BE2C (cell line): ENCODE measurements at regions not wholly inside any gene's neighbourhood (a gene's known extent, or its start where the extent isn't known, plus 50 kb on each side); places are given as distances from the start of the nearest gene placed in this dataset.

ENCODE experiments used
- DNase-seq: peaks from one replicate; pipeline ENCODE4 v3.0.0-alpha.2; 2020
- H3K27me3 ChIP-seq: fragments of 250-450 bp; sonication (Bioruptor Pico); 2 replicates; pipeline ENCODE4 v1.5.1; 2020; ENCODE audit warnings: mild to moderate bottlenecking
- H3K36me3 ChIP-seq: fragments of 250-450 bp; sonication (Bioruptor Pico); 2 replicates; pipeline ENCODE4 v1.5.1; 2020; ENCODE audit warnings: mild to moderate bottlenecking
- H3K4me1 ChIP-seq: fragments of 250-450 bp; sonication (Bioruptor Pico); 2 replicates; pipeline ENCODE4 v1.5.1; 2020
- H3K4me3 ChIP-seq: 2 replicates; pipeline ENCODE4 v1.5.1; 2011; ENCODE audit warnings: low read depth, low read length
- H3K9me3 ChIP-seq: fragments of 250-450 bp; sonication (Bioruptor Pico); 2 replicates; pipeline ENCODE4 v1.5.1; 2020
- TF ChIP-seq, protein P1 (sequence below): IDR thresholded peaks from 2 replicates; pipeline ENCODE4 v1.5.1; 2012; ENCODE audit warnings: mild to moderate bottlenecking, low read depth, low read length

DNA sequence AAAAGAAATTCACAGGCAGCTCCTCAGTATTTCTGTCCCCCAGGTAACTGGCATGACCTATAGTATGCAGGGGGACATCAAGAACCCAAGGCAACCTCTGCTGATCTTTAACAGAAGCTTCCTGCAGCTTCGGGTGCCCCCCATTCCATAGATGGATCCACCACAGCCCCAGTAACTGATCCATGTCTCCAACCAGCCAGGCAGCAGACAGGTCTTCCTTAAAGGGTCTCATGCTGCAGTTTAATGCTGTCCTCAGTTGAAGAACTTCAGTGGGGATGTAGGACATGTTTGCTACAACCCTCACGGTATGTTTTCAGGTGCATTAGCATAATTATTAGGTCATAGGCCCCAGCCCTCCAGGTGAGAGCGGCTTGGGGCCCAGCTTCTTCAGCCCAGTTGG lies 90.9 kb upstream of the OLIG2 start:
- Histone ChIP-seq H3K36me3 (no peaks in the 10 kb centered on the region), H3K4me1 (no peaks in the 10 kb centered on the region), H3K27me3 (peaks cover 17% of the 10 kb centered on the region), H3K9me3 (no peaks in the 10 kb centered on the region), H3K4me3 (no peak overlapping the region)
- DNase-seq: no peak
- TF ChIP-seq, protein P1, sequence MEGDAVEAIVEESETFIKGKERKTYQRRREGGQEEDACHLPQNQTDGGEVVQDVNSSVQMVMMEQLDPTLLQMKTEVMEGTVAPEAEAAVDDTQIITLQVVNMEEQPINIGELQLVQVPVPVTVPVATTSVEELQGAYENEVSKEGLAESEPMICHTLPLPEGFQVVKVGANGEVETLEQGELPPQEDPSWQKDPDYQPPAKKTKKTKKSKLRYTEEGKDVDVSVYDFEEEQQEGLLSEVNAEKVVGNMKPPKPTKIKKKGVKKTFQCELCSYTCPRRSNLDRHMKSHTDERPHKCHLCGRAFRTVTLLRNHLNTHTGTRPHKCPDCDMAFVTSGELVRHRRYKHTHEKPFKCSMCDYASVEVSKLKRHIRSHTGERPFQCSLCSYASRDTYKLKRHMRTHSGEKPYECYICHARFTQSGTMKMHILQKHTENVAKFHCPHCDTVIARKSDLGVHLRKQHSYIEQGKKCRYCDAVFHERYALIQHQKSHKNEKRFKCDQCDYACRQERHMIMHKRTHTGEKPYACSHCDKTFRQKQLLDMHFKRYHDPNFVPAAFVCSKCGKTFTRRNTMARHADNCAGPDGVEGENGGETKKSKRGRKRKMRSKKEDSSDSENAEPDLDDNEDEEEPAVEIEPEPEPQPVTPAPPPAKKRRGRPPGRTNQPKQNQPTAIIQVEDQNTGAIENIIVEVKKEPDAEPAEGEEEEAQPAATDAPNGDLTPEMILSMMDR: no peak

DNA sequence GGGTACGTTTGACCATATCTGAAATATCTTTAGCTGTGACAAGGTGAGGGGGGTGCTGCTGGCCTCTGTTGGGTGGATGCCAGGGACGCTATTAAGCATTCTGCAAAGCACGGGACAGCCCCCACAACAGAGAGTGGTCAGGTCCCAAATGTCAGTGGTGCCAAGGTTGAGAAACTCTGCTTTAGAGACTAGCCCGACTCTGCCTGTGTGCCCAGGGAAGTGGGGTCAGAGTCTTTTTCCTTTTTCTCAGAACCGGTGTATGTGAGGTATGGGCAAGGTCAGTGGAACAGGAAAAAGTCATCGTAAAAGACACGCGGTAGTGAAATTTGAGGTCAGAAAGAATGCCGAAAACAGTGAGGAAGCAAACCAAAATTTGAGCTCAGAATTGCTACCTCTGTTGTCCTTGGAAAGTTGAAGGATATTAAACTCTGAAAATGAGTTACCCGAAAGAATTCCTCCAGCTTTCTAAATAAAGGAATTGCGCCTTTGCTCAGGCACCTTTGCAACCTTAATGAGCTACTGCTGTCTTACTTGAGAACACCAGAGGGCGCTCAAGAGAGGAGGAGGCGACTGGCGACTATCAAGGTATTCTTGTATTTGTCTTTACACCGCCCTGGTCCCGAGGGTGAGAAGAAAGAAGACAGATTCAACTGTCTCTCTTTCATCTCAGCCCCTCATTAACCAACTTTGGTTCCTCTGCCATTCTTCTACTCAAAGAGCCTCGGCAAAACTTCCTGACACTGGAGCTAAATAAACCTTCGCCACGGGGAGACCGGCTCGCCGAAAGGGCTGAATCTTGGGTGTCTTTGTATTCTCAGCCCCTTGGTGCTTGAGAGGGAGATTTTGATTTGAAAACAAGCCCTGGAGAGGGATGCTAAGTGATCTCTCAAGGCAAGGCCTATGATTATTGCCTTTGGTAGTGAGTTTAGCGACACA lies 85.4 kb upstream of the OLIG2 start:
- Histone ChIP-seq H3K9me3 (no peaks in the 10 kb centered on the region), H3K4me1 (no peaks in the 10 kb centered on the region), H3K4me3 (no peak overlapping the region), H3K27me3 (peaks cover 8% of the 10 kb centered on the region), H3K36me3 (no peaks in the 10 kb centered on the region)
- peak; percentile 47 for DNase-seq
- TF ChIP-seq, protein P1: peak; percentile 95

DNA sequence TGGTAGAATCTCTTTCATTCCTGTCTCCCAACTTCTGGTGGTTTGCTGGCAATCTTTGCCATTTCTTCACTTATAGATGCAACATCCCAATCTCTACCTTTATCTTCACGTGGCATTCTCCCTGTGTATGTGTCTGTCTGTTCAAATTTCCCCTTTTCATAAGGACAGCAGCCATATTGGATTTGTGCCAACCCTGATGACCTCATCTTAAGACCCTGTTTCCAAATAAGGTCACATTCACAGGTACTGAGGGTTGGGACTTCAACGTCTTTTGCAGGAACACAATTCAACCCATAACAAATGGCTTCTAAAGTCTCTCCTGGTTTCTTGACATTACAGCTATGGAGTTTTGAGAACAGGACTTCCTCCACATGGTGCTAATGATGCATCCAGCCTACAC lies 84.5 kb upstream of the OLIG2 start:
- Histone ChIP-seq H3K4me3 (no peak overlapping the region), H3K4me1 (no peaks in the 10 kb centered on the region), H3K36me3 (no peaks in the 10 kb centered on the region), H3K27me3 (peaks cover 5% of the 10 kb centered on the region), H3K9me3 (no peaks in the 10 kb centered on the region)
- TF ChIP-seq, protein P1: no peak
- DNase-seq: no peak

DNA sequence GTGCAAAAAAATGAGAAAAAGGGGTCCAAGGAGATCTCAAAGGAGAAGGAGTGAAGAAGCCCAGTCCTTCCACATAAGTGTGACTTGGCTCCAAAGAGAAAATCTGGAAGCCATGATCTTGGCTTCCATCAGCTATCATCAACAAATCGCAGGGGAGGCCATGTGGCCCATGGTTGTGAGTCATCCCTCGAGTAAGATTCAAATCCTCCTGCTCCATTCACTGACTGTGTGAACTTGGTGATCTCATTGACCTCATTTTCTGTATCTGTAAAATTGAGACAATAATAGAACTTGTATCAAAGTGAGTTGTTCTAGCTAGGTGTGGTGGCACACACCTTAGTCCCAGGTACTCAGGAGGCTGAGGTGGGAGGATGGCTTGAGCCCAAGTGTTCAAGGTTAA lies 79.1 kb upstream of the OLIG2 start:
- TF ChIP-seq, protein P1: no peak
- Histone ChIP-seq H3K4me1 (no peaks in the 10 kb centered on the region), H3K27me3 (peaks cover 16% of the 10 kb centered on the region), H3K36me3 (no peaks in the 10 kb centered on the region), H3K9me3 (no peaks in the 10 kb centered on the region), H3K4me3 (no peak overlapping the region)
- DNase-seq: no peak

DNA sequence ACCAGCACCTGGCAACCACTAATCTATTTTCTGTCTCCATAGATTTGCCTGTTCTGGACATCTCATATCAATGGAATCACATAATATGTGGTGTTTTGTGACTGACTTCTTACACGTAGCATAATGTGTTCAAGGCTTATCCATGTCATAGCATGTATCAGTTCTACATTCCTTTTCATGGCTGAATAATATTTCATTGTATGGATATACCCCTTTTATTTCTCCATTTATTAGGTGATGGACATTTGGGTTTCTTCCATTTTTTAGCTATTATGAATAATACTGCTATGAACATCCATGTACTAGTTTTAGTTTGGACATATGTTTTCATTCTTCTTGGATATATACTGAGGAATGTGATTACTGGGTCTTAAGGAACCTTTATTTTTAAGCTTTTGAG lies 78.0 kb upstream of the OLIG2 start:
- H3K4me3 ChIP-seq: no peak overlapping the region
- H3K4me1 ChIP-seq: no peaks in the 10 kb centered on the region
- H3K9me3 ChIP-seq: no peaks in the 10 kb centered on the region
- TF ChIP-seq, protein P1: no peak
- DNase-seq: no peak
- peaks cover 27% of the 10 kb centered on the region for H3K27me3 ChIP-seq
- no peaks in the 10 kb centered on the region for H3K36me3 ChIP-seq

DNA sequence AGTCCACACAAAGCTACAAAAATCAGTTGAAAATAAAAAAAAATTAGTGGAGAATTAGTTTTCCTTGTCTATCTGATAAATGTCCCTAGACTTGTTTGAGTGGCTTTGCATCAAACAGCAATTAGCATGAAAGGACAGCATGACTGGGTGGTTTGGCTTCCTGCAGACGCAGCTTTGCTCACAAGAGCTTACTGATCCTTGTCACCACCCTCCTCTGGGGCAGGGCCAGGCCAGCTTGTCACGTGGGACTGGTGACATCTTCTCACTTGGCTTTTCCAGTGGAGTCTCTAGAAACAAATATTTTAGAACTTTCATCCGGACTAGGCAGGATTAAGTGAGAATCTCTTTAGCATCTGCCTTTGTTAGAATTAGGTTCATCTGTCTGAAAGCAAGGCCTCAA lies 76.0 kb upstream of the OLIG2 start:
- Histone ChIP-seq H3K36me3 (no peaks in the 10 kb centered on the region), H3K4me3 (no peak overlapping the region), H3K9me3 (no peaks in the 10 kb centered on the region), H3K27me3 (peaks cover 47% of the 10 kb centered on the region), H3K4me1 (no peaks in the 10 kb centered on the region)
- no peak for DNase-seq
- TF ChIP-seq, protein P1: no peak
